K562 (cell line): ENCODE measurements at regions not wholly inside any gene's neighbourhood (a gene's known extent, or its start where the extent isn't known, plus 50 kb on each side); places are given as distances from the start of the nearest gene placed in this dataset.

Source experiments
- CHD4 ChIP-seq: fragments of 200-600 bp; sonication (generic); IDR thresholded peaks from 3 replicates; pipeline ENCODE4 v1.6.1; 2012; ENCODE audit warnings: low read depth, mild to moderate bottlenecking, mixed read lengths, low read length, inconsistent platforms; ENCODE audit not compliant: insufficient read depth, insufficient replicate concordance, poor library complexity, severe bottlenecking
- FOXK2 ChIP-seq, 2 experiments: fragments of 450-650 bp; IDR thresholded peaks in 1 of 2; conservative IDR thresholded peaks in 1 of 2; 2 replicates each; pipeline ENCODE4 v1.6.1; 2016; ENCODE audit warnings: low read depth in 2 of 2, mild to moderate bottlenecking in 1 of 2
- GTF3C2 ChIP-seq: IDR thresholded peaks from 3 replicates; pipeline ENCODE4 v1.6.1; 2011; ENCODE audit warnings: borderline replicate concordance, mild to moderate bottlenecking, moderate library complexity; ENCODE audit not compliant: insufficient read length; ENCODE audit errors: extremely low read depth
- HES1 ChIP-seq: fragments of 450-650 bp; IDR thresholded peaks from 2 replicates; pipeline ENCODE4 v1.6.1; 2016; ENCODE audit warnings: low read depth, mild to moderate bottlenecking, moderate library complexity
- IRF1 ChIP-seq: sonication (generic); formaldehyde crosslinking; IDR thresholded peaks from 2 replicates; pipeline ENCODE4 v1.8.0; 2022; ENCODE audit warnings: missing genetic modification reagents, mild to moderate bottlenecking, borderline replicate concordance
- LARP7 ChIP-seq: fragments of 450-650 bp; IDR thresholded peaks from 2 replicates; pipeline ENCODE4 v1.6.1; 2016
- MCM7 ChIP-seq, 2 experiments: fragments of 450-650 bp; IDR thresholded peaks; 2 replicates each; pipeline ENCODE4 v1.6.1; 2016 to 2018
- NCOR1 ChIP-seq: fragments of 450-650 bp; IDR thresholded peaks from 2 replicates; pipeline ENCODE4 v1.6.1; 2016; ENCODE audit warnings: mild to moderate bottlenecking, moderate library complexity
- RBM14 ChIP-seq: fragments of 200-400 bp; formaldehyde crosslinking; IDR thresholded peaks from 2 replicates; pipeline ENCODE4 v1.6.1; 2018; ENCODE audit warnings: low read depth, mild to moderate bottlenecking, low read length, moderate library complexity, borderline replicate concordance; ENCODE audit not compliant: insufficient read depth
- STAT6 ChIP-seq: sonication (generic); formaldehyde crosslinking; IDR thresholded peaks from 2 replicates; pipeline ENCODE4 v1.8.1; 2023; ENCODE audit warnings: mild to moderate bottlenecking, missing genetic modification reagents
- ZNF277 ChIP-seq: fragments of 250-450 bp; sonication (Bioruptor Pico); IDR thresholded peaks from 2 replicates; pipeline ENCODE4 v1.8.0; 2022; ENCODE audit warnings: inconsistent platforms, mild to moderate bottlenecking, moderate library complexity, borderline replicate concordance
- ZNF354B ChIP-seq: fragments of 250-450 bp; sonication (Bioruptor Pico); IDR thresholded peaks from 2 replicates; pipeline ENCODE4 v1.4.0; 2020

GRCh38 chr7:50856806-50857205 lies 74.1 kb upstream of the GRB10 start (continued):
- TF ChIP-seq ZNF277 (CRISPR knock-in tag) (no peak), MCM7 (IDR thresholded peaks at IDR 0.05) (no peak), ZNF354B (CRISPR knock-in tag) (no peak), LARP7 (no peak), IRF1 (CRISPR knock-in tag) (no peak), FOXK2 (conservative IDR thresholded peaks at IDR 0.05 in 1 of 2, IDR thresholded peaks at IDR 0.05 in 1 of 2; ENCODE audit: low read depth in 2 of 2) (no peak), HES1 (no peak), CHD4 (no peak), STAT6 (no peak), RBM14 (no peak), GTF3C2 (no peak), NCOR1 (no peak)
